H1 (cell line): ENCODE measurements at regions not wholly inside any gene's neighbourhood (a gene's known extent, or its start where the extent isn't known, plus 50 kb on each side); places are given as distances from the start of the nearest gene placed in this dataset.

ENCODE experiments used
- ATF3 ChIP-seq: IDR thresholded peaks from 2 replicates; pipeline ENCODE4 v1.6.1; 2011; ENCODE audit warnings: low read depth, mild to moderate bottlenecking, low read length; ENCODE audit not compliant: insufficient read depth
- CHD2 ChIP-seq: IDR thresholded peaks from 2 replicates; pipeline ENCODE4 v1.6.1; 2012; ENCODE audit warnings: low read length, improper control_type of control experiment
- CHD7 ChIP-seq: fragments of 300-600 bp; sonication (generic); IDR thresholded peaks from 2 replicates; pipeline ENCODE4 v1.7.1; 2012; ENCODE audit warnings: low read length, moderate library complexity, mild to moderate bottlenecking, inconsistent platforms; ENCODE audit not compliant: insufficient replicate concordance
- CTBP2 ChIP-seq: IDR thresholded peaks from 2 replicates; pipeline ENCODE4 v1.7.0; 2011; ENCODE audit warnings: borderline replicate concordance, mild to moderate bottlenecking, moderate library complexity, mixed read lengths, low read length; ENCODE audit not compliant: insufficient read depth, insufficient read length
- NRF1 ChIP-seq: IDR thresholded peaks from 2 replicates; pipeline ENCODE4 v1.6.1; 2011; ENCODE audit warnings: mild to moderate bottlenecking, low read depth, low read length, improper control_type of control experiment
- RAD21 ChIP-seq, 2 experiments: IDR thresholded peaks in 1 of 2; conservative IDR thresholded peaks in 1 of 2; 2 replicates each; pipeline ENCODE4 v1.6.1; 2011; ENCODE audit warnings: low read depth in 2 of 2, low read length in 2 of 2, improper control_type of control experiment in 1 of 2, inconsistent platforms in 1 of 2, mild to moderate bottlenecking in 1 of 2, moderate library complexity in 1 of 2
- RBBP5 ChIP-seq: IDR thresholded peaks from 2 replicates; pipeline ENCODE4 v1.7.1; 2012; ENCODE audit warnings: low read depth, mild to moderate bottlenecking, inconsistent platforms, low read length, moderate library complexity, borderline replicate concordance
- RXRA ChIP-seq: IDR thresholded peaks from 2 replicates; pipeline ENCODE4 v1.6.1; 2011; ENCODE audit warnings: low read depth, mild to moderate bottlenecking, low read length, moderate library complexity; ENCODE audit not compliant: insufficient read depth
- TF ChIP-seq, protein P1 (sequence below): IDR thresholded peaks from 2 replicates; pipeline ENCODE4 v1.6.1; 2012; ENCODE audit warnings: inconsistent platforms

- TF ChIP-seq CHD7 (no peak), RAD21 (IDR thresholded peaks at IDR 0.05 in 1 of 2, conservative IDR thresholded peaks at IDR 0.05 in 1 of 2; ENCODE audit: low read depth in 2 of 2, low read length in 2 of 2) (no peak), CHD2 (no peak), ATF3 (no peak), RXRA (no peak), NRF1 (no peak), RBBP5 (no peak), CTBP2 (no peak)
- TF ChIP-seq, protein P1, sequence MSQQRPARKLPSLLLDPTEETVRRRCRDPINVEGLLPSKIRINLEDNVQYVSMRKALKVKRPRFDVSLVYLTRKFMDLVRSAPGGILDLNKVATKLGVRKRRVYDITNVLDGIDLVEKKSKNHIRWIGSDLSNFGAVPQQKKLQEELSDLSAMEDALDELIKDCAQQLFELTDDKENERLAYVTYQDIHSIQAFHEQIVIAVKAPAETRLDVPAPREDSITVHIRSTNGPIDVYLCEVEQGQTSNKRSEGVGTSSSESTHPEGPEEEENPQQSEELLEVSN, result no peak
Measured at GRCh38 chr4:79016878-79017277, 77.6 kb upstream of the PAQR3 start (continued).
